ENCODE measurements at regions not wholly inside any gene's neighbourhood (a gene's known extent, or its start where the extent isn't known, plus 50 kb on each side); places are given as distances from the start of the nearest gene placed in this dataset.

- in situ Hi-C loops (cut with HindIII; ENCODE audit: low pct_ligation_motif_present, low pct_unique_long_range_greater_than_20kb, low sequenced_read_pairs): no loop called here
- no peak for DNase-seq
Measured at GRCh38 chr14:40859055-40859454, 747.6 kb upstream of the LRFN5 start.

GRCh38 chr14:40855343-40855742 is 751.3 kb upstream of the LRFN5 start:
- in situ Hi-C loops (cut with HindIII; ENCODE audit: low pct_ligation_motif_present, low pct_unique_long_range_greater_than_20kb, low sequenced_read_pairs): no loop called here
- no peak for DNase-seq

GRCh38 chr14:40850191-40850590 is 756.5 kb upstream of the LRFN5 start:
- no peak for DNase-seq
- in situ Hi-C loops (cut with HindIII; ENCODE audit: low pct_ligation_motif_present, low pct_unique_long_range_greater_than_20kb, low sequenced_read_pairs): no loop called here

GRCh38 chr14:40847480-40847879 is 759.2 kb upstream of the LRFN5 start:
- DNase-seq: no peak
- in situ Hi-C loops (cut with HindIII; ENCODE audit: low pct_ligation_motif_present, low pct_unique_long_range_greater_than_20kb, low sequenced_read_pairs): no loop called here

GRCh38 chr14:40842816-40843215 is 763.9 kb upstream of the LRFN5 start:
- DNase-seq: no peak
- in situ Hi-C loops (cut with HindIII; ENCODE audit: low pct_ligation_motif_present, low pct_unique_long_range_greater_than_20kb, low sequenced_read_pairs): no loop called here

GRCh38 chr14:40841886-40842285 is 764.8 kb upstream of the LRFN5 start:
- in situ Hi-C loops (cut with HindIII; ENCODE audit: low pct_ligation_motif_present, low pct_unique_long_range_greater_than_20kb, low sequenced_read_pairs): no loop called here
- no peak for DNase-seq

- no peak for DNase-seq
- in situ Hi-C loops (cut with HindIII; ENCODE audit: low pct_ligation_motif_present, low pct_unique_long_range_greater_than_20kb, low sequenced_read_pairs): no loop called here
Measured at GRCh38 chr14:40838601-40839000, 768.1 kb upstream of the LRFN5 start.

- DNase-seq: no peak
- in situ Hi-C loops (cut with HindIII; ENCODE audit: low pct_ligation_motif_present, low pct_unique_long_range_greater_than_20kb, low sequenced_read_pairs): no loop called here
Measured at GRCh38 chr14:40806471-40806870, 800.2 kb upstream of the LRFN5 start.

- no peak for DNase-seq
- in situ Hi-C loops (cut with HindIII; ENCODE audit: low pct_ligation_motif_present, low pct_unique_long_range_greater_than_20kb, low sequenced_read_pairs): no loop called here
Measured at GRCh38 chr14:40796168-40796567, 810.5 kb upstream of the LRFN5 start.

GRCh38 chr14:40784860-40785259 is 821.8 kb upstream of the LRFN5 start:
- DNase-seq: no peak
- in situ Hi-C loops (cut with HindIII; ENCODE audit: low pct_ligation_motif_present, low pct_unique_long_range_greater_than_20kb, low sequenced_read_pairs): no loop called here

- no peak for DNase-seq
- in situ Hi-C loops (cut with HindIII; ENCODE audit: low pct_ligation_motif_present, low pct_unique_long_range_greater_than_20kb, low sequenced_read_pairs): no loop called here
Measured at GRCh38 chr14:40762685-40763084, 844.0 kb upstream of the LRFN5 start.

- in situ Hi-C loops (cut with HindIII; ENCODE audit: low pct_ligation_motif_present, low pct_unique_long_range_greater_than_20kb, low sequenced_read_pairs): no loop called here
- DNase-seq: no peak
Measured at GRCh38 chr14:40762177-40762576, 844.5 kb upstream of the LRFN5 start.

- no peak for DNase-seq
- in situ Hi-C loops (cut with HindIII; ENCODE audit: low pct_ligation_motif_present, low pct_unique_long_range_greater_than_20kb, low sequenced_read_pairs): no loop called here
Measured at GRCh38 chr14:40760704-40761103, 846.0 kb upstream of the LRFN5 start.

- DNase-seq: no peak
- in situ Hi-C loops (cut with HindIII; ENCODE audit: low pct_ligation_motif_present, low pct_unique_long_range_greater_than_20kb, low sequenced_read_pairs): no loop called here
Measured at GRCh38 chr14:40758076-40758475, 848.6 kb upstream of the LRFN5 start.

- no peak for DNase-seq
- in situ Hi-C loops (cut with HindIII; ENCODE audit: low pct_ligation_motif_present, low pct_unique_long_range_greater_than_20kb, low sequenced_read_pairs): no loop called here
Measured at GRCh38 chr14:40757376-40757950, 849.2 kb upstream of the LRFN5 start.

- in situ Hi-C loops (cut with HindIII; ENCODE audit: low pct_ligation_motif_present, low pct_unique_long_range_greater_than_20kb, low sequenced_read_pairs): no loop called here
- no peak for DNase-seq
Measured at GRCh38 chr14:40733206-40733605, 873.5 kb upstream of the LRFN5 start.

- DNase-seq: no peak
- in situ Hi-C loops (cut with HindIII; ENCODE audit: low pct_ligation_motif_present, low pct_unique_long_range_greater_than_20kb, low sequenced_read_pairs): no loop called here
Measured at GRCh38 chr14:40727107-40727506, 879.6 kb upstream of the LRFN5 start.

- no peak for DNase-seq
Measured at GRCh38 chr14:40713387-40713786, 893.3 kb upstream of the LRFN5 start.

GRCh38 chr14:40697231-40697630 is 909.4 kb upstream of the LRFN5 start:
- DNase-seq: no peak
- in situ Hi-C loops (cut with HindIII; ENCODE audit: low pct_ligation_motif_present, low pct_unique_long_range_greater_than_20kb, low sequenced_read_pairs): no loop called here

More at GRCh38 chr14:40713387-40713786, 893.3 kb upstream of the LRFN5 start:
- in situ Hi-C loops (cut with HindIII; ENCODE audit: low pct_ligation_motif_present, low pct_unique_long_range_greater_than_20kb, low sequenced_read_pairs): no loop called here

GRCh38 chr14:40694023-40694422 is 912.7 kb upstream of the LRFN5 start:
- no peak for DNase-seq
- in situ Hi-C loops (cut with HindIII; ENCODE audit: low pct_ligation_motif_present, low pct_unique_long_range_greater_than_20kb, low sequenced_read_pairs): no loop called here

- in situ Hi-C loops (cut with HindIII; ENCODE audit: low pct_ligation_motif_present, low pct_unique_long_range_greater_than_20kb, low sequenced_read_pairs): no loop called here
- no peak for DNase-seq
Measured at GRCh38 chr14:40691066-40691465, 915.6 kb upstream of the LRFN5 start.

Data from ACHN (cell line).